DND-41 (cell line): ENCODE measurements at regions not wholly inside any gene's neighbourhood (a gene's known extent, or its start where the extent isn't known, plus 50 kb on each side); places are given as distances from the start of the nearest gene placed in this dataset.

ENCODE experiments used
- CTCF ChIP-seq: IDR thresholded peaks from 2 replicates; pipeline ENCODE4 v1.5.1; 2012; ENCODE audit warnings: borderline replicate concordance, low read length, moderate library complexity, mild to moderate bottlenecking; ENCODE audit not compliant: poor library complexity, severe bottlenecking; ENCODE audit errors: extremely low read depth
- EZH2 ChIP-seq: IDR thresholded peaks from 3 replicates; pipeline ENCODE4 v1.6.1; 2012; ENCODE audit warnings: borderline replicate concordance, low read depth, mild to moderate bottlenecking, moderate library complexity, low read length, inconsistent platforms; ENCODE audit not compliant: severe bottlenecking

- no peak for TF ChIP-seq CTCF
- no peak for TF ChIP-seq EZH2
Observed at GRCh38 chr3:64913515-64913914, 225.7 kb upstream of the ADAMTS9 start.
